ENCODE measurements at regions not wholly inside any gene's neighbourhood (a gene's known extent, or its start where the extent isn't known, plus 50 kb on each side); places are given as distances from the start of the nearest gene placed in this dataset.
A peak's percentile ranks its signal among the peaks of the same experiment; 100 is the strongest.

- ATAC-seq (replicated peaks in 1 of 4): no peak
- no peak for DNase-seq
- Mint-ChIP-seq H3K27ac (no peak overlapping the region), H3K36me3 (peaks cover 7% of the 10 kb centered on the region), H3K27me3 (peaks cover 0 to 1% of the 10 kb centered on the region in 2 donors), H3K4me1 (peaks cover 12 to 15% (median 13%) of the 10 kb centered on the region in 3 donors), H3K9me3 (peaks cover 10 to 13% (median 11%) of the 10 kb centered on the region in 3 donors), H3K4me3 (no peak overlapping the region)
- no peak overlapping the region for H3K27ac ChIP-seq (ENCODE audit: low read length)
- no peaks in the 10 kb centered on the region for H3K9me3 ChIP-seq
- 82% methylated on average over 11 of the region's 16 CpGs for WGBS (ENCODE audit: insufficient coverage)
- ChIA-PET CTCF (no interaction called here), POLR2A (interaction anchor here in 1 of 2 donors (1.2 kb wide), 1 partner anchor 19 kb away, joined by 3 read pairs; no protein-coding TSS in a partner anchor)
- H3K4me3 ChIP-seq (ENCODE audit: control insufficient read depth in 1 of 2, extremely low read depth in 1 of 2, low read length in 1 of 2): no peak overlapping the region
- H3K27me3 ChIP-seq (replicated peaks in 1 of 2; ENCODE audit: control insufficient read depth in 2 of 2, extremely low read depth in 1 of 2, insufficient read depth in 2 of 2, low read length in 1 of 2): peaks cover 0 to 3% of the 10 kb centered on the region in 2 experiments
- no peaks in the 10 kb centered on the region for H3K36me3 ChIP-seq (ENCODE audit: control insufficient read depth in 2 of 2, extremely low read depth in 1 of 2, insufficient read depth in 1 of 2, low read length in 1 of 2)
- peaks cover 0 to 4% of the 10 kb centered on the region in 2 experiments for H3K4me1 ChIP-seq (ENCODE audit: control insufficient read depth in 1 of 2, extremely low read depth in 1 of 2, insufficient read depth in 2 of 2, low read length in 2 of 2)
Measured at GRCh38 chr5:142512043-142513042, 173.5 kb downstream of the FGF1 start.

- ChIA-PET CTCF (interaction anchor here in 1 of 2 donors (0.7 kb wide), 1 partner anchor 174 kb away, joined by 4 read pairs; no protein-coding TSS in a partner anchor), POLR2A (interaction anchor here (0.7 to 1.2 kb wide), 2 partner anchors 20 to 598 kb away, joined by 3 read pairs; no protein-coding TSS in a partner anchor)
- ATAC-seq (replicated peaks in 1 of 4) (no peak), DNase-seq (no peak)
- peaks cover 0 to 4% of the 10 kb centered on the region in 2 experiments for H3K4me1 ChIP-seq (ENCODE audit: control insufficient read depth in 1 of 2, extremely low read depth in 1 of 2, insufficient read depth in 2 of 2, low read length in 2 of 2)
- H3K9me3 Mint-ChIP-seq: peaks cover 3 to 5% (median 4%) of the 10 kb centered on the region in 3 donors
- H3K4me3 ChIP-seq (ENCODE audit: control insufficient read depth in 1 of 2, extremely low read depth in 1 of 2, low read length in 1 of 2): no peak overlapping the region
- H3K36me3 Mint-ChIP-seq: peaks cover 3% of the 10 kb centered on the region
- 100% methylated on average over 2 of the region's 2 CpGs for WGBS (ENCODE audit: insufficient coverage)
- H3K27me3 ChIP-seq (replicated peaks in 1 of 2; ENCODE audit: control insufficient read depth in 2 of 2, extremely low read depth in 1 of 2, insufficient read depth in 2 of 2, low read length in 1 of 2): peaks cover 0 to 3% of the 10 kb centered on the region in 2 experiments
- H3K4me3 Mint-ChIP-seq: no peak overlapping the region
- H3K36me3 ChIP-seq (ENCODE audit: control insufficient read depth in 2 of 2, extremely low read depth in 1 of 2, insufficient read depth in 1 of 2, low read length in 1 of 2): no peaks in the 10 kb centered on the region
- H3K9me3 ChIP-seq: no peaks in the 10 kb centered on the region
- H3K27ac ChIP-seq (ENCODE audit: low read length): no peak overlapping the region
- H3K27me3 Mint-ChIP-seq: peaks cover 0 to 1% of the 10 kb centered on the region in 2 donors
- H3K27ac Mint-ChIP-seq: no peak overlapping the region
- H3K4me1 Mint-ChIP-seq: peaks cover 12 to 15% (median 15%) of the 10 kb centered on the region in 3 donors
Measured at GRCh38 chr5:142511358-142511757, 174.5 kb downstream of the FGF1 start.

- H3K27ac Mint-ChIP-seq: peak overlapping the region in 1 of 2 donors; percentile 8
- Histone ChIP-seq H3K4me1 (ENCODE audit: control insufficient read depth in 1 of 2, extremely low read depth in 1 of 2, insufficient read depth in 2 of 2, low read length in 2 of 2) (peaks cover 0 to 4% of the 10 kb centered on the region in 2 experiments), H3K9me3 (no peaks in the 10 kb centered on the region), H3K27me3 (replicated peaks in 1 of 2; ENCODE audit: control insufficient read depth in 2 of 2, extremely low read depth in 1 of 2, insufficient read depth in 2 of 2, low read length in 1 of 2) (peaks cover 0 to 3% of the 10 kb centered on the region in 2 experiments), H3K27ac (ENCODE audit: low read length) (no peak overlapping the region), H3K4me3 (ENCODE audit: control insufficient read depth in 1 of 2, extremely low read depth in 1 of 2, low read length in 1 of 2) (no peak overlapping the region), H3K36me3 (ENCODE audit: control insufficient read depth in 2 of 2, extremely low read depth in 1 of 2, insufficient read depth in 1 of 2, low read length in 1 of 2) (no peaks in the 10 kb centered on the region)
- H3K27me3 Mint-ChIP-seq: peaks cover 0 to 1% of the 10 kb centered on the region in 2 donors
- ChIA-PET CTCF (no interaction called here), POLR2A (no interaction called here)
- H3K4me1 Mint-ChIP-seq: peaks cover 18 to 22% (median 20%) of the 10 kb centered on the region in 3 donors
- H3K36me3 Mint-ChIP-seq: no peaks in the 10 kb centered on the region
- no CpG with 5 or more reads among the region's 1 CpG for WGBS (ENCODE audit: insufficient coverage)
- DNase-seq (no peak), ATAC-seq (replicated peaks in 1 of 4) (no peak)
- H3K9me3 Mint-ChIP-seq: no peaks in the 10 kb centered on the region
- H3K4me3 Mint-ChIP-seq: no peak overlapping the region
Measured at GRCh38 chr5:142509026-142509425, 176.9 kb downstream of the FGF1 start.

GRCh38 chr5:142508591-142508990 is 177.3 kb downstream of the FGF1 start:
- Mint-ChIP-seq H3K4me1 (peaks cover 18 to 22% (median 20%) of the 10 kb centered on the region in 3 donors), H3K27me3 (peaks cover 0 to 1% of the 10 kb centered on the region in 2 donors), H3K4me3 (no peak overlapping the region), H3K27ac (peak overlapping the region in 1 of 2 donors; percentile 8), H3K9me3 (no peaks in the 10 kb centered on the region), H3K36me3 (no peaks in the 10 kb centered on the region)
- no peak overlapping the region for H3K4me3 ChIP-seq (ENCODE audit: control insufficient read depth in 1 of 2, extremely low read depth in 1 of 2, low read length in 1 of 2)
- ATAC-seq (replicated peaks in 1 of 4) (no peak), DNase-seq (no peak)
- CTCF ChIA-PET: no interaction called here
- H3K27ac ChIP-seq (ENCODE audit: low read length): no peak overlapping the region
- 100% methylated on average over 1 of the region's 2 CpGs for WGBS (ENCODE audit: insufficient coverage)
- POLR2A ChIA-PET: no interaction called here
- no peaks in the 10 kb centered on the region for H3K9me3 ChIP-seq
- H3K4me1 ChIP-seq (ENCODE audit: control insufficient read depth in 1 of 2, extremely low read depth in 1 of 2, insufficient read depth in 2 of 2, low read length in 2 of 2): peaks cover 0 to 4% of the 10 kb centered on the region in 2 experiments
- peaks cover 0 to 3% of the 10 kb centered on the region in 2 experiments for H3K27me3 ChIP-seq (replicated peaks in 1 of 2; ENCODE audit: control insufficient read depth in 2 of 2, extremely low read depth in 1 of 2, insufficient read depth in 2 of 2, low read length in 1 of 2)
- H3K36me3 ChIP-seq (ENCODE audit: control insufficient read depth in 2 of 2, extremely low read depth in 1 of 2, insufficient read depth in 1 of 2, low read length in 1 of 2): no peaks in the 10 kb centered on the region

DNA sequence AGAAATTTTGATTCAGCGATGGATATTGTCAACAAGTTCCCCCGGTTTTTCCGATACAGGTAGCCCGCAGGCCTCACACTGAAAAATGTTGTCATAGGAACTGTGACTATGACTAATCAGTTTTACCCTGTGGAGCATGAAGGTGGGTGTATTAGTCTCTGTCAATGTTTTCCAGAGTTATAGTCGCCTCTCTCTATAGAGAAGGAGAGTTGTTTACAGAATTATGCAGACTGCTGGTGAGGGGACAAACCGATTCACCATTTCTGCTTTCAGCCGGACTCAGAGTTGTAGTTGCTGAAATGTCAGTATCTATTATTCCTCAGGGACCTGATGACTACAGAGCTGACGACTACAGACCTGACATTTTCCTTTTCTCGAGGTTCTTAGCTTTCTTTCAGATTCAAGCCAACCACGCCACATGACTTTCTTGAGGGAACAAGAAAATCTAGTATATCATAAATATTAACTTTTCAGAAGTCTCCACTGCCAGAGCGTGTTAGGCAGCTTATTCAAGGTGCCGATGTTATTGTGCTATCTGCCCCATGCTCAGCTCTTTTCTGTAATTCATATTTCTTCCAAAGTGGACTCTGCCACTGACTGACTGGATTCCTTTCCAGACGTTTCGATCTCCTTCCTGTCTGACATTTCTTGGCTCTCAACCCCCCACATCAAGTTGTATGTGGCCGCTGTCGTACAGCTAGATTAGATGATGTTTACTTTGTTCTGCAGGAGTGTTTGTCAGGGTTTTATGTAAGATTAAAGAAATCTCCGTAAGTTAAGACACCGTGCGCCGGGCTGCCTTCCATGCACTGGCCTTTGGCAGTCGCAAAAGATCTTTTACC is 178.1 kb downstream of the FGF1 start:
- H3K27me3 ChIP-seq (replicated peaks in 1 of 2; ENCODE audit: control insufficient read depth in 2 of 2, extremely low read depth in 1 of 2, insufficient read depth in 2 of 2, low read length in 1 of 2): peaks cover 0 to 3% of the 10 kb centered on the region in 2 experiments
- H3K4me3 ChIP-seq (ENCODE audit: control insufficient read depth in 1 of 2, extremely low read depth in 1 of 2, low read length in 1 of 2): no peak overlapping the region
- CTCF ChIA-PET: no interaction called here
- no peaks in the 10 kb centered on the region for H3K36me3 ChIP-seq (ENCODE audit: control insufficient read depth in 2 of 2, extremely low read depth in 1 of 2, insufficient read depth in 1 of 2, low read length in 1 of 2)
- H3K9me3 ChIP-seq: no peaks in the 10 kb centered on the region
- Mint-ChIP-seq H3K4me3 (no peak overlapping the region), H3K27me3 (peaks cover 0 to 1% of the 10 kb centered on the region in 2 donors), H3K27ac (no peak overlapping the region), H3K36me3 (no peaks in the 10 kb centered on the region), H3K9me3 (no peaks in the 10 kb centered on the region), H3K4me1 (peaks cover 18 to 22% (median 20%) of the 10 kb centered on the region in 3 donors)
- H3K27ac ChIP-seq (ENCODE audit: low read length): no peak overlapping the region
- POLR2A ChIA-PET: no interaction called here
- ATAC-seq (replicated peaks in 1 of 4) (no peak), DNase-seq (no peak)
- 72% methylated on average over 8 of the region's 21 CpGs for WGBS (ENCODE audit: insufficient coverage)
- peaks cover 0 to 4% of the 10 kb centered on the region in 2 experiments for H3K4me1 ChIP-seq (ENCODE audit: control insufficient read depth in 1 of 2, extremely low read depth in 1 of 2, insufficient read depth in 2 of 2, low read length in 2 of 2)

DNA sequence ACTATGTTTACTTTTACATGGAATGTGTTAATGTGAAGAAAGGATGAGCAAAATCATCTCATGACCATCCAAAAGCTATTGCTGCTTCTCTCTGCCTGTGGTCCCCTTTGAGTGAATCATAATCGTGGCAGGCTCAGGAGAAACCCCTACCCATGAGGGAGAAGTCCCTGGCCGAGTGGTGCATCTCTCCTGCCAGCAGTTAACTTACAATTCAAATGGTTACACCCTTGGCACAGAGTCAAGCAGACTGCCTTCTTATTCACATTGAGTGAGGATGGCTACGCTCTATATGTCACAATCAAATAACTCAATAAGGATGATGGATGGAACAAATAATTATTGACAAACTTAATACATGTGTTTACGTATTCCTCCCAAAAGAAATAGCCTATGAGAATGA is 179.1 kb downstream of the FGF1 start:
- H3K27ac Mint-ChIP-seq: no peak overlapping the region
- H3K4me3 Mint-ChIP-seq: no peak overlapping the region
- no peak for DNase-seq
- Histone ChIP-seq H3K27me3 (replicated peaks in 1 of 2; ENCODE audit: control insufficient read depth in 2 of 2, extremely low read depth in 1 of 2, insufficient read depth in 2 of 2, low read length in 1 of 2) (peaks cover 0 to 3% of the 10 kb centered on the region in 2 experiments), H3K9me3 (no peaks in the 10 kb centered on the region), H3K4me3 (ENCODE audit: control insufficient read depth in 1 of 2, extremely low read depth in 1 of 2, low read length in 1 of 2) (no peak overlapping the region), H3K27ac (ENCODE audit: low read length) (no peak overlapping the region), H3K4me1 (ENCODE audit: control insufficient read depth in 1 of 2, extremely low read depth in 1 of 2, insufficient read depth in 2 of 2, low read length in 2 of 2) (peaks cover 0 to 4% of the 10 kb centered on the region in 2 experiments), H3K36me3 (ENCODE audit: control insufficient read depth in 2 of 2, extremely low read depth in 1 of 2, insufficient read depth in 1 of 2, low read length in 1 of 2) (no peaks in the 10 kb centered on the region)
- H3K27me3 Mint-ChIP-seq: peaks cover 0 to 1% of the 10 kb centered on the region in 2 donors
- ATAC-seq (replicated peaks in 1 of 4): no peak
- no peaks in the 10 kb centered on the region for H3K36me3 Mint-ChIP-seq
- POLR2A ChIA-PET: no interaction called here
- H3K9me3 Mint-ChIP-seq: no peaks in the 10 kb centered on the region
- CTCF ChIA-PET: no interaction called here
- H3K4me1 Mint-ChIP-seq: peaks cover 18 to 22% (median 20%) of the 10 kb centered on the region in 3 donors
- WGBS (ENCODE audit: insufficient coverage): 14% methylated on average over 1 of the region's 4 CpGs

Data from T-cell (primary cell).